ENCODE measurements at regions not wholly inside any gene's neighbourhood (a gene's known extent, or its start where the extent isn't known, plus 50 kb on each side); places are given as distances from the start of the nearest gene placed in this dataset.

- no peak for TF ChIP-seq RFX5 (IDR thresholded peaks at IDR 0.05; ENCODE audit: low read length)
- TF ChIP-seq, protein P1, sequence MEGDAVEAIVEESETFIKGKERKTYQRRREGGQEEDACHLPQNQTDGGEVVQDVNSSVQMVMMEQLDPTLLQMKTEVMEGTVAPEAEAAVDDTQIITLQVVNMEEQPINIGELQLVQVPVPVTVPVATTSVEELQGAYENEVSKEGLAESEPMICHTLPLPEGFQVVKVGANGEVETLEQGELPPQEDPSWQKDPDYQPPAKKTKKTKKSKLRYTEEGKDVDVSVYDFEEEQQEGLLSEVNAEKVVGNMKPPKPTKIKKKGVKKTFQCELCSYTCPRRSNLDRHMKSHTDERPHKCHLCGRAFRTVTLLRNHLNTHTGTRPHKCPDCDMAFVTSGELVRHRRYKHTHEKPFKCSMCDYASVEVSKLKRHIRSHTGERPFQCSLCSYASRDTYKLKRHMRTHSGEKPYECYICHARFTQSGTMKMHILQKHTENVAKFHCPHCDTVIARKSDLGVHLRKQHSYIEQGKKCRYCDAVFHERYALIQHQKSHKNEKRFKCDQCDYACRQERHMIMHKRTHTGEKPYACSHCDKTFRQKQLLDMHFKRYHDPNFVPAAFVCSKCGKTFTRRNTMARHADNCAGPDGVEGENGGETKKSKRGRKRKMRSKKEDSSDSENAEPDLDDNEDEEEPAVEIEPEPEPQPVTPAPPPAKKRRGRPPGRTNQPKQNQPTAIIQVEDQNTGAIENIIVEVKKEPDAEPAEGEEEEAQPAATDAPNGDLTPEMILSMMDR (IDR thresholded peaks at IDR 0.05), result no peak
- TF ChIP-seq ZBTB33 (IDR thresholded peaks at IDR 0.05; ENCODE audit: borderline replicate concordance, low read depth), result no peak
- TF ChIP-seq, protein P2, sequence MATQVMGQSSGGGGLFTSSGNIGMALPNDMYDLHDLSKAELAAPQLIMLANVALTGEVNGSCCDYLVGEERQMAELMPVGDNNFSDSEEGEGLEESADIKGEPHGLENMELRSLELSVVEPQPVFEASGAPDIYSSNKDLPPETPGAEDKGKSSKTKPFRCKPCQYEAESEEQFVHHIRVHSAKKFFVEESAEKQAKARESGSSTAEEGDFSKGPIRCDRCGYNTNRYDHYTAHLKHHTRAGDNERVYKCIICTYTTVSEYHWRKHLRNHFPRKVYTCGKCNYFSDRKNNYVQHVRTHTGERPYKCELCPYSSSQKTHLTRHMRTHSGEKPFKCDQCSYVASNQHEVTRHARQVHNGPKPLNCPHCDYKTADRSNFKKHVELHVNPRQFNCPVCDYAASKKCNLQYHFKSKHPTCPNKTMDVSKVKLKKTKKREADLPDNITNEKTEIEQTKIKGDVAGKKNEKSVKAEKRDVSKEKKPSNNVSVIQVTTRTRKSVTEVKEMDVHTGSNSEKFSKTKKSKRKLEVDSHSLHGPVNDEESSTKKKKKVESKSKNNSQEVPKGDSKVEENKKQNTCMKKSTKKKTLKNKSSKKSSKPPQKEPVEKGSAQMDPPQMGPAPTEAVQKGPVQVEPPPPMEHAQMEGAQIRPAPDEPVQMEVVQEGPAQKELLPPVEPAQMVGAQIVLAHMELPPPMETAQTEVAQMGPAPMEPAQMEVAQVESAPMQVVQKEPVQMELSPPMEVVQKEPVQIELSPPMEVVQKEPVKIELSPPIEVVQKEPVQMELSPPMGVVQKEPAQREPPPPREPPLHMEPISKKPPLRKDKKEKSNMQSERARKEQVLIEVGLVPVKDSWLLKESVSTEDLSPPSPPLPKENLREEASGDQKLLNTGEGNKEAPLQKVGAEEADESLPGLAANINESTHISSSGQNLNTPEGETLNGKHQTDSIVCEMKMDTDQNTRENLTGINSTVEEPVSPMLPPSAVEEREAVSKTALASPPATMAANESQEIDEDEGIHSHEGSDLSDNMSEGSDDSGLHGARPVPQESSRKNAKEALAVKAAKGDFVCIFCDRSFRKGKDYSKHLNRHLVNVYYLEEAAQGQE (IDR thresholded peaks at IDR 0.05; ENCODE audit: low read depth, low read length), result no peak
- TF ChIP-seq SMC3 (IDR thresholded peaks at IDR 0.05; ENCODE audit: low read depth, low read length), result no peak
- no peak for TF ChIP-seq POLR2AphosphoS5 (IDR thresholded peaks at IDR 0.05; ENCODE audit: low read depth, low read length)
- TF ChIP-seq, protein P3, sequence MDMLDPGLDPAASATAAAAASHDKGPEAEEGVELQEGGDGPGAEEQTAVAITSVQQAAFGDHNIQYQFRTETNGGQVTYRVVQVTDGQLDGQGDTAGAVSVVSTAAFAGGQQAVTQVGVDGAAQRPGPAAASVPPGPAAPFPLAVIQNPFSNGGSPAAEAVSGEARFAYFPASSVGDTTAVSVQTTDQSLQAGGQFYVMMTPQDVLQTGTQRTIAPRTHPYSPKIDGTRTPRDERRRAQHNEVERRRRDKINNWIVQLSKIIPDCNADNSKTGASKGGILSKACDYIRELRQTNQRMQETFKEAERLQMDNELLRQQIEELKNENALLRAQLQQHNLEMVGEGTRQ (IDR thresholded peaks at IDR 0.05; ENCODE audit: borderline replicate concordance, low read depth, low read length), result no peak
- no peak for TF ChIP-seq RCOR1 (IDR thresholded peaks at IDR 0.05; ENCODE audit: low read length)
- no peak for TF ChIP-seq ELF1 (IDR thresholded peaks at IDR 0.05)
- TF ChIP-seq CHD2 (IDR thresholded peaks at IDR 0.05; ENCODE audit: low read length, partially characterized antibody), result no peak
- no peak for TF ChIP-seq NFIC (IDR thresholded peaks at IDR 0.05; ENCODE audit: borderline replicate concordance)
- TF ChIP-seq FOXJ3 (CRISPR knock-in tag; IDR thresholded peaks at IDR 0.05), result no peak
These were observed 118.9 kb upstream of the CCDC180 start for GRCh38 chr9:97188545-97188944.

Data from SK-N-SH (cell line).